Activated CD4-positive, alpha-beta memory T cell treated with anti-CD3 and anti-CD28 coated beads for 36 hours (primary cell): ENCODE measurements at regions not wholly inside any gene's neighbourhood (a gene's known extent, or its start where the extent isn't known, plus 50 kb on each side); places are given as distances from the start of the nearest gene placed in this dataset.
"Not testable (repeated sequence)": the region's sequence is repeated elsewhere in the genome, so short reads cannot be mapped to it uniquely, and the experiment has no call there.

ENCODE experiments used
- CTCF ChIA-PET: fragments of 350-600 bp; sonication (Branson Sonifier 250); formaldehyde crosslinking; loops from one replicate; lab custom pipeline; 2021; ENCODE audit warnings: antibody characterized with exemption, inconsistent platforms; lab: Charles Lee
- POLR2A ChIA-PET: fragments of 350-600 bp; sonication (Branson Sonifier 250); formaldehyde crosslinking; loops from one replicate; lab custom pipeline; 2021; ENCODE audit warnings: antibody characterized with exemption; lab: Charles Lee
- DNase-seq: peaks from one replicate; pipeline ENCODE4 v3.0.0-alpha.2; 2020
- H3K27ac Mint-ChIP-seq: one replicate; pipeline ENCODE4 v1.8.0; 2021; ENCODE audit warnings: mixed read lengths
- H3K27me3 Mint-ChIP-seq: one replicate; pipeline ENCODE4 v1.8.0; 2021; ENCODE audit warnings: mixed read lengths
- H3K36me3 Mint-ChIP-seq: one replicate; pipeline ENCODE4 v1.8.0; 2021; ENCODE audit warnings: mixed read lengths
- H3K4me1 Mint-ChIP-seq: one replicate; pipeline ENCODE4 v1.8.0; 2021; ENCODE audit warnings: low read depth, mixed read lengths
- H3K4me3 Mint-ChIP-seq: one replicate; pipeline ENCODE4 v1.8.0; 2021; ENCODE audit warnings: mild to moderate bottlenecking, mixed read lengths
- H3K9me3 Mint-ChIP-seq: one replicate; pipeline ENCODE4 v1.8.0; 2021; ENCODE audit warnings: mixed read lengths
- intact Hi-C: fragments of 100-400 bp; cut with micrococcal nuclease; formaldehyde crosslinking; loops from one replicate; pipeline ENCODE4 v1.15.1; 2023

DNA sequence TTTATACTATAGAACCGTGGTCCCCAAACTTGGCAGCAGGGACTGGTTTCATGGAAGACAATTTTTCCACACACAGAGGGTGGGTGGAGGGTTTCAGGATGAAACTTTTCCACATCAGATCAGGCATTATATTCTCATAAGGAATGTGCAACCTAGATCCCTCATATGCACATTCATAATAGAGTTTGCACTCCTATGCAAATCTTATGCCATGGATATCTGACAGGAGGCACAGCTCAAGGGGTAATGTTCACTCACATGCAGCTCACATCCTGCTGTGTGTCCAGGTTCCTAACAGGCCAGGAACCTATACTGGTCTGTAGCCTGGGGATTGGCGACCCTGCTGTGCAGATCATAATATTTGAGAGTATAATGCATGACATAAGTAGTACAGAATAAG is 1802.2 kb upstream of the ACO1 start:
- Mint-ChIP-seq H3K9me3 (no peaks in the 10 kb centered on the region), H3K36me3 (no peaks in the 10 kb centered on the region), H3K4me1 (no peaks in the 10 kb centered on the region), H3K27ac (no peak overlapping the region), H3K27me3 (no peaks in the 10 kb centered on the region), H3K4me3 (no peak overlapping the region)
- no peak for DNase-seq
- ChIA-PET POLR2A (no interaction called here), CTCF (no interaction called here)
- intact Hi-C loops = no loop called here

DNA sequence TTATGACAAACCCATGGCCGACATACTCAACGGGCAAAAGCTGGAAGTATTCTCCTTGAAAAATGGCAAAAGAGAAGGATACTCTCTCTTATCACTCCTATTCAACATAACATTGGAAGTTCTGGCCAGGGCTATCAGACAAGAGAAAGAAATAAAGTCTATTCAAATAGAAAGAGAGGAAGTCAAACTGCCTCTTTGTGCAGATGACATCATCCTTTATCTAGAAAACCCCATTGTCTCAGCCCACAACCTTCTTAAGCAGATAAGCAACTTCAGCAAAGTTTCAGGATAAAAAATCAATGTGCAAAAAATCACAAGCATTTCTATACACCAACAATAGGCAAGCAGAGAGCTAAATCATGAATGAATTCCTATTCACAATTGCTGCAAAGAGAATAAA is 1799.9 kb upstream of the ACO1 start:
- Mint-ChIP-seq H3K4me1 (no peaks in the 10 kb centered on the region), H3K27me3 (no peaks in the 10 kb centered on the region), H3K4me3 (no peak overlapping the region), H3K9me3 (no peaks in the 10 kb centered on the region), H3K27ac (no peak overlapping the region), H3K36me3 (no peaks in the 10 kb centered on the region)
- no peak for DNase-seq
- ChIA-PET CTCF (no interaction called here), POLR2A (no interaction called here)
- intact Hi-C loops = no loop called here

DNA sequence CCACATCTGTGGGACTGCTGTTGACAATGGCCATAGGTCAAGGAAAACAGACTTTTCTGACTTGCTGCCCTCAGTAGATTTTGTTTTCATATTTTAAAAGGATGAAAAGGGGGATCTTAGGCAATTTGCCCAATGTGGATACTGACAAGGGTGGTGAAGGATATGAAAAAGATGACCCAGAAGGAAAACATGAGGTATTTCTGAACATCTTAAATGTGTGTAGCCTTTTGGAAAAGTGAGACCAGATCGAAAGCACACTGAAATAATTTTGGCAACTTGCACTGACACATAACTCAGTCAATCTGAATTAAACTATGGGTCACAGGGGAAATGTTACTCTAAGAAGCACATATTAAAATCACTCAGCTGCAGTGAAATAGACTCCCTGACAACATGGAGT is 1793.0 kb upstream of the ACO1 start:
- Mint-ChIP-seq H3K36me3 (no peaks in the 10 kb centered on the region), H3K4me1 (no peaks in the 10 kb centered on the region), H3K27ac (no peak overlapping the region), H3K4me3 (no peak overlapping the region), H3K27me3 (no peaks in the 10 kb centered on the region), H3K9me3 (no peaks in the 10 kb centered on the region)
- CTCF ChIA-PET = no interaction called here
- POLR2A ChIA-PET = no interaction called here
- DNase-seq = no peak
- intact Hi-C loops = no loop called here

DNA sequence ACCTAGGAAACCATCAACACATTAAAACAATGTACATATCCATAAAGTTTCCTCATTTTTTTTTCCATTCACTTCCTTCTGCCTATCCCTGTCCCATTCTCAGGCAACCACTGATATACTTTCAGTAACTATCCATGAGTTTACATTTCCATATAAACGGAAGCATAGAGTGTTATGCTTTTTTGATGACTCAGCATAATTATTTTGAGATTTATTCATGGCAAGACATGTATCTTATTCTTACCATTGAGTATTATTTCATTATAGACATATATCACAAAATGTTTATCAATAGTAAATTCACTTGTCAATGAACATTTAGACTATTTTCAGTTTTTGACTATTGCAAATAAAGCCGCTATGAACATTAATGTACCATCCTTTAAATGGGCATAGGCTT is 1786.8 kb upstream of the ACO1 start:
- no peaks in the 10 kb centered on the region for H3K9me3 Mint-ChIP-seq
- intact Hi-C loops = no loop called here
- H3K4me1 Mint-ChIP-seq = no peaks in the 10 kb centered on the region
- DNase-seq = no peak
- H3K27ac Mint-ChIP-seq = no peak overlapping the region
- H3K36me3 Mint-ChIP-seq = no peaks in the 10 kb centered on the region
- POLR2A ChIA-PET = no interaction called here
- no peak overlapping the region for H3K4me3 Mint-ChIP-seq
- CTCF ChIA-PET = no interaction called here
- H3K27me3 Mint-ChIP-seq = no peaks in the 10 kb centered on the region

DNA sequence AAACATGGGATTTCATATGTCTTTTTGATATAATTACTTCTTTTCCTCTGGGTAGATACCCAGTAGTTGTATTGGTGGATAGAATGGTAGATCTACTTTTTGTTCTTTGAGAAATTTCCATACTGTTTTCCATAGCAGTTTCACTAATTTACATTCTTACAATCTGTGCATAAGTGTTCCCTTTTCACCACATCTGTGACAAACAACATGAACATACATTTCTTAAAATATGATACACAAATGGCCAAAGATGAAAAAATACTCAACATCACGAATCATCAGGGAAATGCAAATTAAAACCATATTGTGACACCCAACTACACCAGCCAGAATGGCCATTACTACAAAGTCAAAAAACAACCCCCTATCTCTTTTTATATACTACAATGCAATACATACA is 1778.5 kb upstream of the ACO1 start:
- peaks cover 3% of the 10 kb centered on the region for H3K9me3 Mint-ChIP-seq
- CTCF ChIA-PET = no interaction called here
- no peaks in the 10 kb centered on the region for H3K36me3 Mint-ChIP-seq
- intact Hi-C loops = no loop called here
- no peak for DNase-seq
- H3K27me3 Mint-ChIP-seq = no peaks in the 10 kb centered on the region
- no peak overlapping the region for H3K27ac Mint-ChIP-seq
- H3K4me1 Mint-ChIP-seq = no peaks in the 10 kb centered on the region
- no peak overlapping the region for H3K4me3 Mint-ChIP-seq
- POLR2A ChIA-PET = no interaction called here

DNA sequence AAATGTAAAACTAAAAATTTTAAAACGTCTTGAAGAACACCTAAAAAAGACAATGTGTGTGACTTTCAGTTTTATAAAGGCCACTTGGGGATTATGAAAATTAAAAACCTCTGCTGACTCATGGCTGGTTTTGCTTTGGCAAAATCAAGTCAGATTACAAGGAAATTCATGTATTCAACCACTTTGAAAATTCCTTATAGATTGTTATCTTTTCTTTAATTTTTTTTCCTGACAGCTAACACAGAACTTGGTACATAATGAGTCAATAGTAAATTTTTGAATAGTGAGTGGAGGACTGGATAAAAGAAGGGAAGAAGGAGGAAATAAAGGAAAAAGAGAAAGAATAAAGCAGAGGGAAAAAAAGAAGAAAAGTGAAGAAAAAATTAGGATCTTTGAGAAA is 1774.7 kb upstream of the ACO1 start:
- POLR2A ChIA-PET = no interaction called here
- no peaks in the 10 kb centered on the region for H3K4me1 Mint-ChIP-seq
- H3K27me3 Mint-ChIP-seq = no peaks in the 10 kb centered on the region
- H3K9me3 Mint-ChIP-seq = peaks cover 3% of the 10 kb centered on the region
- H3K36me3 Mint-ChIP-seq = no peaks in the 10 kb centered on the region
- H3K27ac Mint-ChIP-seq = no peak overlapping the region
- no peak for DNase-seq
- H3K4me3 Mint-ChIP-seq = no peak overlapping the region
- CTCF ChIA-PET = no interaction called here
- intact Hi-C loops = no loop called here

- POLR2A ChIA-PET, H3K36me3 Mint-ChIP-seq, H3K27me3 Mint-ChIP-seq, DNase-seq, H3K27ac Mint-ChIP-seq, intact Hi-C loops, H3K4me3 Mint-ChIP-seq, H3K9me3 Mint-ChIP-seq, CTCF ChIA-PET, H3K4me1 Mint-ChIP-seq: not testable (repeated sequence)
These were observed 1767.7 kb upstream of the ACO1 start for GRCh38 chr9:30616782-30617181.

GRCh38 chr9:30622561-30622960 is 1761.9 kb upstream of the ACO1 start:
- DNase-seq = no peak
- peaks cover under 1% of the 10 kb centered on the region for H3K9me3 Mint-ChIP-seq
- intact Hi-C loops = no loop called here
- H3K4me3 Mint-ChIP-seq = no peak overlapping the region
- no peaks in the 10 kb centered on the region for H3K36me3 Mint-ChIP-seq
- H3K4me1 Mint-ChIP-seq = no peaks in the 10 kb centered on the region
- CTCF ChIA-PET = no interaction called here
- H3K27me3 Mint-ChIP-seq = no peaks in the 10 kb centered on the region
- POLR2A ChIA-PET = no interaction called here
- no peak overlapping the region for H3K27ac Mint-ChIP-seq

DNA sequence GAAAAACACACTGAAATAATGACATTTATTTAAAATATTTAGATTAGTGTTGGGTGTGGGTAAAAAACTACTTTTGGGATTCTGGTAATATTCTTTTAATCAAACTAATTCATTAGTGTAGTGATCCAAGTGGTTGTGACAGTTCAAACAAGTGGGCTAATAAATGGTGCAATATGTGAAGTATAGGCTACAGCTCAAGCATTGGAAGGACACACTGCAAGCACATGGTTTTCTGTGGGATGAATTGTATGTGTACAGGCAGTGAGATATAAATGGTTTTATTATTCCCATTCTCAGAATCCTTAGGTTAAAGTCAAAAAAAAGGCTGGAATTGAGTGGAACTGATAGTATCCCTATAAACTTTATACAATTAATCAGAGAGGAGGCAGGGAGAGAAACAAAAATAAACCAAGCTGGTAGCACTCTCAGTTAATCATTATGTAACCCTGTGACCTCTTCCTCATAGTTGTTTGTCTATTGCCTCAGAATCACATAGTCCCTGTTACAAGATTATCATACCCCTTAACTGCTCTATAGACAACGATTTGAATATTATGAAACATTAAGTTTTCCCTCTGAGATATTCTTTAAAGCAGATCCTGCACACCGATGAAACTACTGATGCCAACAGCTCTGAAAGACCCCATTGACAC is 1755.4 kb upstream of the ACO1 start:
- intact Hi-C loops = no loop called here
- Mint-ChIP-seq H3K27me3 (no peaks in the 10 kb centered on the region), H3K27ac (no peak overlapping the region), H3K4me3 (no peak overlapping the region), H3K9me3 (no peaks in the 10 kb centered on the region), H3K4me1 (no peaks in the 10 kb centered on the region), H3K36me3 (no peaks in the 10 kb centered on the region)
- ChIA-PET CTCF (no interaction called here), POLR2A (no interaction called here)
- DNase-seq = no peak

DNA sequence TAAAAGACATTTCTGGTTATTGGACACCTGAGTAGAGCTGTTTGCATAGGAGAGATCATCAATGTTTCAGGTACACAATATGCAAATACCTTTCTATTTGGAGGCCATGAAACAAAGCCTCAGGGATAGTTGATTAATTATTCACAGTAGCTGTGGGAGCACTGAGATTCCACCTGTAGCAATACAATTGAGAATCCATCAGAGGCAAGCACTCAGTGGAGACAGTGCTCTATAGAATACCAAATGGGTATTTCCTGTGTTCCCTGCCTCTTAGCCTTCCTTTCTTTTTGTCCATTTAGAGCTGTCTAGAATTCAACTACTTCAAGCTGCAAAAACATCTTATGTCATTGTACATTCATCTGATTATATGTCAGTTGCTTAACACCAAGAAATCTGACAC is 1754.0 kb upstream of the ACO1 start:
- no peak for DNase-seq
- intact Hi-C loops = no loop called here
- H3K4me1 Mint-ChIP-seq = no peaks in the 10 kb centered on the region
- ChIA-PET POLR2A (no interaction called here), CTCF (no interaction called here)
- no peak overlapping the region for H3K4me3 Mint-ChIP-seq
- no peaks in the 10 kb centered on the region for H3K36me3 Mint-ChIP-seq
- H3K9me3 Mint-ChIP-seq = no peaks in the 10 kb centered on the region
- H3K27me3 Mint-ChIP-seq = no peaks in the 10 kb centered on the region
- H3K27ac Mint-ChIP-seq = no peak overlapping the region

- CTCF ChIA-PET, H3K27me3 Mint-ChIP-seq, intact Hi-C loops, H3K4me1 Mint-ChIP-seq, H3K36me3 Mint-ChIP-seq, H3K27ac Mint-ChIP-seq, POLR2A ChIA-PET, H3K4me3 Mint-ChIP-seq, DNase-seq: not testable (repeated sequence)
- H3K9me3 Mint-ChIP-seq = peaks cover 12% of the 10 kb centered on the region
These were observed 1737.8 kb upstream of the ACO1 start for GRCh38 chr9:30646639-30647038.

DNA sequence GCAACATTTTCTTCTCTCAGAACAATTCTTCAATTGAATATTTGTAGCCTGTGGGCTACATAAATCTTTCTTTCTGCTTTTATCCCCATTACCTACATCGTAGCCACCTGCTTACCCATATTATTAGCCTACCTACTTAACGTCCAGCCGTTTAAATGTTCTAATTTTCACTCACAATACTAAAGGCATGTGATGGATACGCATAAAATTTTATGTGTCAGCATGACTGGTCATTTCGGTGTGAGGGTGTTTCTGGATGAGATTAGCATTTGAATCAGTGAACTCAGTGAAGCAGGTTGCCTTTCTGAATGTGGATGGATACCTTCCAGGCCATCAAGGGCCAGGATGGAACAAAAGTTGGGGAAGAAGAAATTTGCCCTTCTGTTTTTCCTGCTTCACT is 1722.5 kb upstream of the ACO1 start:
- Mint-ChIP-seq H3K4me3 (no peak overlapping the region), H3K4me1 (no peaks in the 10 kb centered on the region), H3K27me3 (no peaks in the 10 kb centered on the region), H3K36me3 (no peaks in the 10 kb centered on the region), H3K27ac (no peak overlapping the region), H3K9me3 (no peaks in the 10 kb centered on the region)
- no peak for DNase-seq
- POLR2A ChIA-PET = no interaction called here
- intact Hi-C loops = no loop called here
- CTCF ChIA-PET = no interaction called here

DNA sequence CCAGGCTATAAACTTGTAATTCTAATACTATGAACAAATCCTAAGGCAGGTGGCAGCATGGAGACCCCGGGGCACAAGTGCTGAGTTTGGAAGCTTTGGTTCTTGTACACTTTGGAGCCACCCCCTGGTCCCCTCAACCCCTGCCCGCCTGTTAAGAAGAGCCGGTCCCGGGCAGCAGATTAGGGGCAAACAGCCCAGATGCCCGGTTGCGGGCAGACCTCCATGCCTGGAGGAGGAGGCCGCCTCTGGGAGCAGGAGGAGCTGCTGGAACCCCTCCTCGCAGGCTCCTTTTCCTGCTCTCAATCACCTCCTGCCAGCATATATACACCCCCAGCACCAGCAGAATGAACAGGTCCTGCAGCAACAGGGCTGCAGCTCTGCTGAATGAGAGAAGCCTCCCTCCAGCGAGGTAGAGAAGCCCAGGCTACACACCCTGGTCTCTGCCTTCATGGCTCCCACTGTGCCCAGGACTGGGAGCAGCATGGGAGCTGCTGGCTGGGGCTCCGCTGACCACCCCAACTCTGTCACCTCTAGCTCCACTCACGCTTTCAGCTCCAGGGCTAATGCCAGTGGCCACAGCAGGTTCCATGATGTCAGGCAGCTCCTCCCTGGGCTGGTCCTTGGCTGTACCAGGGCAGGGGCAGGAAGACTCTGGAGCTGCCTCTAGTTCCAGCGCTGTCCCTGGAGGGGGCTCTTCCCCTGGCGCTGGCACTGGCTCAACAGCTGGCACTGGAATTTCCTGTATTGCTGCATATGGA is 1713.5 kb upstream of the ACO1 start:
- H3K4me1 Mint-ChIP-seq = no peaks in the 10 kb centered on the region
- no peak overlapping the region for H3K27ac Mint-ChIP-seq
- H3K4me3 Mint-ChIP-seq = no peak overlapping the region
- H3K36me3 Mint-ChIP-seq = no peaks in the 10 kb centered on the region
- ChIA-PET CTCF (no interaction called here), POLR2A (no interaction called here)
- DNase-seq = no peak
- no peaks in the 10 kb centered on the region for H3K9me3 Mint-ChIP-seq
- intact Hi-C loops = no loop called here
- no peaks in the 10 kb centered on the region for H3K27me3 Mint-ChIP-seq
